ENCODE measurements at regions not wholly inside any gene's neighbourhood (a gene's known extent, or its start where the extent isn't known, plus 50 kb on each side); places are given as distances from the start of the nearest gene placed in this dataset.

DNA sequence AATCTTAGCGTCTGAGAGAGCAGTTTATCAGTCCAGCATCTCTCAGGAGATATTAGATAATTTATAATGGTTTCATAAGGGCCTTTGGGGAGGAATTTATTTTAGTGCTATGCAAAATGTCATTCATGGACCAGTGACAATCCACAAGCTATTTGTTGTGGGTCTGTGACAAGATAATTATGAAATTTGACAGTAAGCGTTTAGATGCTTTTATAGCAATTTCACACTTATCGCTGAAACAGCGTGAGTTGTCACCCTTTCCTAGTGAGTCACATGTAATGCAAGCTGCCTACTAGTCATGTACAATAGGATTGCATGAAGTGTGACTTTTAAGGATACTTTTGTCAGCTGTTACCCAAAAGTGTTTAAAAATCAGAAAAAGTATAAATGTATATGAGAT lies 315.6 kb upstream of the THBS1 start (continued):
- TF ChIP-seq ZBTB33 (IDR thresholded peaks at IDR 0.05; ENCODE audit: borderline replicate concordance, low read depth): no peak

- DNase-seq: no peak
- peaks cover 60% of the 10 kb centered on the region for H3F3A ChIP-seq (replicated peaks; ENCODE audit: insufficient read depth)
- H3K9me3 ChIP-seq: no peaks in the 10 kb centered on the region
- 13% methylated on average over 1 of the region's 1 CpG for WGBS (ENCODE audit: low lambda C conversion rate)
- no peaks in the 10 kb centered on the region for H3K27me3 ChIP-seq (ENCODE audit: insufficient read depth)
- H3K9ac ChIP-seq: no peak overlapping the region; the same call in 1 of the 2 replicates
- CTCF ChIA-PET: no interaction called here
- TF ChIP-seq JUND (IDR thresholded peaks at IDR 0.05) (peak; percentile 38), NFIC (IDR thresholded peaks at IDR 0.05; ENCODE audit: borderline replicate concordance) (peak; percentile 38; the same call in 1 of the 2 replicates), FOSL2 (IDR thresholded peaks at IDR 0.05; ENCODE audit: borderline replicate concordance, low read depth) (0 out of 2 replicates have a peak, but pooled peaks have one; percentile 15), TEAD4 (IDR thresholded peaks at IDR 0.05; ENCODE audit: borderline replicate concordance, insufficient read depth) (0 out of 2 replicates have a peak, but pooled peaks have one; percentile 20), GATA2 (CRISPR knock-in tag; IDR thresholded peaks at IDR 0.05) (no peak), TCF12 (IDR thresholded peaks at IDR 0.05) (peak; percentile 66), TAF1 (IDR thresholded peaks at IDR 0.05; ENCODE audit: borderline replicate concordance, low read depth, low read length) (no peak), RAD21 (IDR thresholded peaks at IDR 0.05; ENCODE audit: low read length) (no peak), MEF2A (IDR thresholded peaks at IDR 0.05; ENCODE audit: borderline replicate concordance, low read depth) (no peak), EP300 (IDR thresholded peaks at IDR 0.05; ENCODE audit: borderline replicate concordance in 1 of 2, low read depth in 1 of 2, low read length in 1 of 2) (peak in 1 of 2 experiments; percentile 53; a peak in 1 of 4 replicates), USF2 (IDR thresholded peaks at IDR 0.05; ENCODE audit: borderline replicate concordance, low read depth, low read length) (no peak)
- TF ChIP-seq, protein P1, sequence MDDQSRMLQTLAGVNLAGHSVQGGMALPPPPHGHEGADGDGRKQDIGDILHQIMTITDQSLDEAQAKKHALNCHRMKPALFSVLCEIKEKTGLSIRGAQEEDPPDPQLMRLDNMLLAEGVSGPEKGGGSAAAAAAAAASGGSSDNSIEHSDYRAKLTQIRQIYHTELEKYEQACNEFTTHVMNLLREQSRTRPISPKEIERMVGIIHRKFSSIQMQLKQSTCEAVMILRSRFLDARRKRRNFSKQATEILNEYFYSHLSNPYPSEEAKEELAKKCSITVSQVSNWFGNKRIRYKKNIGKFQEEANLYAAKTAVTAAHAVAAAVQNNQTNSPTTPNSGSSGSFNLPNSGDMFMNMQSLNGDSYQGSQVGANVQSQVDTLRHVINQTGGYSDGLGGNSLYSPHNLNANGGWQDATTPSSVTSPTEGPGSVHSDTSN (IDR thresholded peaks at IDR 0.05): peak; percentile 66
- TF ChIP-seq, protein P2, sequence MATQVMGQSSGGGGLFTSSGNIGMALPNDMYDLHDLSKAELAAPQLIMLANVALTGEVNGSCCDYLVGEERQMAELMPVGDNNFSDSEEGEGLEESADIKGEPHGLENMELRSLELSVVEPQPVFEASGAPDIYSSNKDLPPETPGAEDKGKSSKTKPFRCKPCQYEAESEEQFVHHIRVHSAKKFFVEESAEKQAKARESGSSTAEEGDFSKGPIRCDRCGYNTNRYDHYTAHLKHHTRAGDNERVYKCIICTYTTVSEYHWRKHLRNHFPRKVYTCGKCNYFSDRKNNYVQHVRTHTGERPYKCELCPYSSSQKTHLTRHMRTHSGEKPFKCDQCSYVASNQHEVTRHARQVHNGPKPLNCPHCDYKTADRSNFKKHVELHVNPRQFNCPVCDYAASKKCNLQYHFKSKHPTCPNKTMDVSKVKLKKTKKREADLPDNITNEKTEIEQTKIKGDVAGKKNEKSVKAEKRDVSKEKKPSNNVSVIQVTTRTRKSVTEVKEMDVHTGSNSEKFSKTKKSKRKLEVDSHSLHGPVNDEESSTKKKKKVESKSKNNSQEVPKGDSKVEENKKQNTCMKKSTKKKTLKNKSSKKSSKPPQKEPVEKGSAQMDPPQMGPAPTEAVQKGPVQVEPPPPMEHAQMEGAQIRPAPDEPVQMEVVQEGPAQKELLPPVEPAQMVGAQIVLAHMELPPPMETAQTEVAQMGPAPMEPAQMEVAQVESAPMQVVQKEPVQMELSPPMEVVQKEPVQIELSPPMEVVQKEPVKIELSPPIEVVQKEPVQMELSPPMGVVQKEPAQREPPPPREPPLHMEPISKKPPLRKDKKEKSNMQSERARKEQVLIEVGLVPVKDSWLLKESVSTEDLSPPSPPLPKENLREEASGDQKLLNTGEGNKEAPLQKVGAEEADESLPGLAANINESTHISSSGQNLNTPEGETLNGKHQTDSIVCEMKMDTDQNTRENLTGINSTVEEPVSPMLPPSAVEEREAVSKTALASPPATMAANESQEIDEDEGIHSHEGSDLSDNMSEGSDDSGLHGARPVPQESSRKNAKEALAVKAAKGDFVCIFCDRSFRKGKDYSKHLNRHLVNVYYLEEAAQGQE (IDR thresholded peaks at IDR 0.05; ENCODE audit: low read depth, low read length): no peak
- H3K4me1 ChIP-seq (ENCODE audit: control insufficient read depth in 1 of 2, insufficient read depth in 2 of 2, low read depth in 1 of 2, low read length in 1 of 2): peaks cover 11 to 25% of the 10 kb centered on the region in 2 experiments; a peak in 3 of 4 replicates
- no peak overlapping the region for H3K4me3 ChIP-seq (ENCODE audit: low read depth in 2 of 2, low read length in 1 of 2)
- H3K9me2 ChIP-seq: no peaks in the 10 kb centered on the region
- POLR2A ChIA-PET: no interaction called here
- no peak overlapping the region for H3K4me2 ChIP-seq
- H3K79me2 ChIP-seq (ENCODE audit: insufficient read depth): no peaks in the 10 kb centered on the region; the same call in 1 of the 2 replicates
- 0 out of 2 replicates have a peak overlapping the region, but pooled peaks have one; percentile 19 for H2AFZ ChIP-seq (ENCODE audit: low read depth)
- H3K27ac ChIP-seq (ENCODE audit: low read depth in 2 of 2, low read length in 1 of 2): peak overlapping the region in 1 of 2 experiments; percentile 61; a peak in 2 of 4 replicates
- no peaks in the 10 kb centered on the region for H3K36me3 ChIP-seq (replicated peaks in 1 of 2; ENCODE audit: control insufficient read depth in 1 of 2, insufficient read depth in 2 of 2, low read length in 1 of 2)
- H4K20me1 ChIP-seq (ENCODE audit: insufficient read depth): no peaks in the 10 kb centered on the region
Measured at GRCh38 chr15:39266890-39267289, 314.0 kb upstream of the THBS1 start.

Measured in SK-N-SH (cell line).